ENCODE measurements at regions not wholly inside any gene's neighbourhood (a gene's known extent, or its start where the extent isn't known, plus 50 kb on each side); places are given as distances from the start of the nearest gene placed in this dataset.

GRCh38 chr1:218916720-218917119 lies 257.0 kb upstream of the LYPLAL1 start (continued):
- no peak for TF ChIP-seq RXRA (IDR thresholded peaks at IDR 0.05; ENCODE audit: insufficient read depth, low read depth, low read length)

GRCh38 chr1:218917656-218918055 lies 256.0 kb upstream of the LYPLAL1 start:
- Histone ChIP-seq H2BK12ac (ENCODE audit: low read depth, low read length) (no peak overlapping the region), H3K9me3 (ENCODE audit: insufficient read depth in 2 of 2, low read depth in 1 of 2, low read length in 1 of 2) (no peaks in the 10 kb centered on the region), H3K4ac (replicated peaks; ENCODE audit: insufficient read length, low read depth, low read length) (no peak overlapping the region), H3K18ac (ENCODE audit: extremely low read depth, low read length) (no peak overlapping the region), H3K14ac (ENCODE audit: insufficient read length) (no peak overlapping the region), H2BK20ac (ENCODE audit: low read length) (no peak overlapping the region), H3K56ac (replicated peaks; ENCODE audit: insufficient read length, low read depth, low read length) (no peak overlapping the region), H3K4me2 (ENCODE audit: insufficient read depth in 1 of 2, low read depth in 2 of 2, low read length in 2 of 2) (no peak overlapping the region), H2BK5ac (ENCODE audit: low read depth, low read length) (no peak overlapping the region), H4K5ac (ENCODE audit: insufficient read length, low read depth, low read length) (no peak overlapping the region), H2AFZ (ENCODE audit: low read length) (no peak overlapping the region), H3K79me1 (ENCODE audit: low read depth, low read length) (no peaks in the 10 kb centered on the region), H2BK120ac (replicated peaks; ENCODE audit: low read depth, low read length) (no peak overlapping the region), H3K9ac (replicated peaks in 1 of 4; ENCODE audit: extremely low read depth in 1 of 4, low read depth in 3 of 4, low read length in 3 of 4) (no peak overlapping the region), H2AK5ac (ENCODE audit: low read depth, low read length) (no peak overlapping the region), H4K91ac (replicated peaks; ENCODE audit: insufficient read length, low read length) (no peak overlapping the region), H3K79me2 (ENCODE audit: control insufficient read depth in 1 of 2, insufficient read depth in 2 of 2, low read length in 2 of 2) (no peaks in the 10 kb centered on the region), H3K4me1 (replicated peaks in 1 of 4; ENCODE audit: control insufficient read depth in 3 of 4, insufficient read depth in 4 of 4, low read length in 3 of 4) (no peaks in the 10 kb centered on the region), H3K27me3 (replicated peaks in 1 of 4; ENCODE audit: control insufficient read depth in 3 of 4, extremely low read depth in 1 of 4, insufficient read depth in 3 of 4, low read length in 3 of 4) (no peaks in the 10 kb centered on the region), H3K4me3 (ENCODE audit: extremely low read depth in 1 of 4, insufficient read depth in 2 of 4, low read depth in 3 of 4, low read length in 4 of 4) (no peak overlapping the region), H3K23me2 (ENCODE audit: low read depth, low read length) (no peaks in the 10 kb centered on the region), H2BK15ac (ENCODE audit: low read length) (no peak overlapping the region), H4K8ac (ENCODE audit: extremely low read depth, insufficient read depth, low read length) (no peak overlapping the region), H3K27ac (ENCODE audit: low read depth, low read length) (no peak overlapping the region), H4K20me1 (replicated peaks in 1 of 2; ENCODE audit: control insufficient read depth in 1 of 2, insufficient read depth in 2 of 2, low read length in 2 of 2) (no peaks in the 10 kb centered on the region), H3K36me3 (ENCODE audit: control insufficient read depth in 2 of 4, insufficient read depth in 4 of 4, low read length in 3 of 4) (no peaks in the 10 kb centered on the region), H3K23ac (ENCODE audit: insufficient read length) (no peak overlapping the region)
- TF ChIP-seq MAFK (IDR thresholded peaks at IDR 0.05; ENCODE audit: low read depth, low read length) (no peak), FOSL1 (IDR thresholded peaks at IDR 0.05; ENCODE audit: insufficient read depth, low read depth, low read length) (no peak), SUZ12 (IDR thresholded peaks at IDR 0.05; ENCODE audit: low read length) (no peak), RXRA (IDR thresholded peaks at IDR 0.05; ENCODE audit: insufficient read depth, low read depth, low read length) (no peak), BCL11A (IDR thresholded peaks at IDR 0.05; ENCODE audit: low read depth in 2 of 2, low read length in 2 of 2) (no peak), POLR2A (IDR thresholded peaks at IDR 0.05; ENCODE audit: control extremely low read depth in 1 of 2, low read depth in 2 of 2, low read length in 2 of 2) (no peak), MAX (IDR thresholded peaks at IDR 0.05) (no peak), SIX5 (IDR thresholded peaks at IDR 0.05; ENCODE audit: low read depth, low read length) (no peak), ATF2 (IDR thresholded peaks at IDR 0.05; ENCODE audit: low read length) (no peak), SRF (IDR thresholded peaks at IDR 0.05; ENCODE audit: low read depth, low read length) (no peak)
- 94% methylated on average over 1 of the region's 1 CpG; no CpG with 5 or more reads in 1 of the 2 experiments for WGBS, 2 experiments (ENCODE audit: extremely low coverage in 1 of 2, insufficient coverage in 1 of 2, insufficient read length in 1 of 2, insufficient replicate concordance in 2 of 2, low coverage in 1 of 2, low lambda C conversion rate in 2 of 2, missing lambda C conversion rate in 1 of 2)
- ChIA-PET CTCF (ENCODE audit: partially characterized antibody) (interaction anchor here (1.9 kb wide), 1 partner anchor 24 kb away, joined by 8 read pairs; no protein-coding TSS in a partner anchor), POLR2A (ENCODE audit: partially characterized antibody) (no interaction called here)
- FAIRE-seq = no peak
- DNase-seq (ENCODE audit: low read depth in 1 of 2, low spot score in 2 of 2) = no peak
